HL-60/S4 treated with phorbol 12-myristate 13-acetate at 8.2 ng/mL for 4 days and 3 days (cell line): ENCODE measurements at regions not wholly inside any gene's neighbourhood (a gene's known extent, or its start where the extent isn't known, plus 50 kb on each side); places are given as distances from the start of the nearest gene placed in this dataset.
"Not testable (repeated sequence)": the region's sequence is repeated elsewhere in the genome, so short reads cannot be mapped to it uniquely, and the experiment has no call there.

ENCODE experiments used
- in situ Hi-C: fragments of 300-500 bp; cut with MboI; formaldehyde crosslinking; loops from 2 replicates; pipeline ENCODE4 v1.15.0; 2022; ENCODE audit warnings: low sequenced_read_pairs

- in situ Hi-C loops, result no loop called here
Measured at GRCh38 chr4:129248621-129249020, 152.7 kb downstream of the C4orf33 start.

- in situ Hi-C loops, result no loop called here
Measured at GRCh38 chr4:129254126-129254525, 158.2 kb downstream of the C4orf33 start.

DNA sequence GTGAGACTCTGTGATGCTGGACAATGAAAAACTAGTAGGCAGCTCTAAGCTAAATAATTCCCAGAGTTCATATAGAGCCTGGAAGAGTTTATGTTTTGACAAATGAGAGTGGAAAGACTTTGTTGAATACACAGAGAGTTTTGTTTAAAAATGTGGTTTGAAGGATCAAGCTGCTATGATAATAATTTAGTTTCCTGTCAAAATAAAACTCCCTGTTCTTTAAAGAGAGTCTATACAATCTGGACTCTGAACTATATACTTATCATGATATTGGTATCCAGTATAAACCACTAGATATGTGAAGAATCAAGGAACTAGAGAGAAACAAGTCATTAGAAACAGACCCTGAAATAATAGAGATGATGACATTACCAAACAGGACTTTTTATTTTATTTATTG is 158.6 kb downstream of the C4orf33 start:
- in situ Hi-C loops, result no loop called here

DNA sequence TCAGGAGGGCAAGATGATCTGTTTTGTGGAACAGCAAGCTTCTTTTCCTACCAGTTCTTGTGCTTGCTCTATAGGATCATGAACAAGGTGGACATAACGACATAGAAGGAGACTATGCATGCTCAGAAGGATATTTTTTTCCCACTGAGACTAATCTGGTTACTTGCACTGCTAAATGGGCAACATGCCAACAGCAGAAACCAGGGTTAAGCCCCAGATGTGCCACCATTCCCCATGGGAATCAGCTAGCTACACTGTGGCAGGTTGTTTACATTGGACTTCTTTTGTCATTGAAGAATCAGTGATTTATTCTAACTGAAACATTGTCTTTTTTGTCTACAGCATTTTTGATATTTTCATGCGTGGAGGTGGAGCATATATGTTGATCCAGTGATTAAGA is 165.6 kb downstream of the C4orf33 start:
- in situ Hi-C loops, result no loop called here

GRCh38 chr4:129264008-129264657 is 168.2 kb downstream of the C4orf33 start:
- in situ Hi-C loops, result no loop called here

DNA sequence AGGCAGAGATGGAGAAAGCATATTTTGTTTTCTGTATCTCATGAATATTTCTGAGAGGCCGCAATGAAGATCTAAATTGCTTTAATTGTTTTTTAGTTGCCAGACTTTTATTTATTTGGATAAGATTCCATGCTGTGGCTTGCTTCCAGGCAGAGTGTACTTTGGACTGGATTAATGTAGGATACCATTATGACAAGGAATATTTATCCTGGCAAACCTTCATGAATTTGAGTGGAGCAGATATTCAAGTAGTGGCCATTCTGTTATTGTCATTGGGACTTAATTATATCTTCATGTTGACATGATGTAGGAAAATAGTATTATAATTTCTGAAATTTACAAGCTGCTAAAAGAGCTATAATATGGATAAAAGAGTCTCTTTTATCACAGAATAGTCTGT is 182.9 kb downstream of the C4orf33 start:
- in situ Hi-C loops, result no loop called here

- in situ Hi-C loops, result no loop called here
Measured at GRCh38 chr4:129282293-129282692, 186.3 kb downstream of the C4orf33 start.

- in situ Hi-C loops, result not testable (repeated sequence)
Measured at GRCh38 chr4:129292194-129292593, 196.2 kb downstream of the C4orf33 start.

GRCh38 chr4:129314781-129315180 is 218.8 kb downstream of the C4orf33 start:
- in situ Hi-C loops, result no loop called here

DNA sequence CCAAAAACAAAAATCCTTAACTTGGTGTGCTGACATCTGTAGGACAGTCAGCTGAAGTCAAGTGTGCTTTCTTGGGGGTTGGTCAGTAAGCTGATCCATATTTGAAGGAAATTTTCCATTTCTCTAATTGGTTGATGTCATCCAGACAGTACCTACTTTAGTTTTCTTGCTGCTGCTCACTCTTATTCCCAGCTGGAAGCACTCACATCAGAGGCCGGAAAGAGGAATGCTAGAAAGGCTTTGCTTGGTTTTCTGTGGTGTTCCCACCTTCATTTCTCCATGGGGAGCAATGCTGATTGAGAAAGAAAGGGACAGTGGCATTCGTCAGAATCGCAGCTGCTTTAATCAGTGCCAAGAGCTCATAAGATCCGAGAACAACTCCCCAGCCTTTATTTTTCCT is 227.0 kb downstream of the C4orf33 start:
- in situ Hi-C loops, result no loop called here

GRCh38 chr4:129323658-129324057 is 227.7 kb downstream of the C4orf33 start:
- in situ Hi-C loops, result no loop called here

DNA sequence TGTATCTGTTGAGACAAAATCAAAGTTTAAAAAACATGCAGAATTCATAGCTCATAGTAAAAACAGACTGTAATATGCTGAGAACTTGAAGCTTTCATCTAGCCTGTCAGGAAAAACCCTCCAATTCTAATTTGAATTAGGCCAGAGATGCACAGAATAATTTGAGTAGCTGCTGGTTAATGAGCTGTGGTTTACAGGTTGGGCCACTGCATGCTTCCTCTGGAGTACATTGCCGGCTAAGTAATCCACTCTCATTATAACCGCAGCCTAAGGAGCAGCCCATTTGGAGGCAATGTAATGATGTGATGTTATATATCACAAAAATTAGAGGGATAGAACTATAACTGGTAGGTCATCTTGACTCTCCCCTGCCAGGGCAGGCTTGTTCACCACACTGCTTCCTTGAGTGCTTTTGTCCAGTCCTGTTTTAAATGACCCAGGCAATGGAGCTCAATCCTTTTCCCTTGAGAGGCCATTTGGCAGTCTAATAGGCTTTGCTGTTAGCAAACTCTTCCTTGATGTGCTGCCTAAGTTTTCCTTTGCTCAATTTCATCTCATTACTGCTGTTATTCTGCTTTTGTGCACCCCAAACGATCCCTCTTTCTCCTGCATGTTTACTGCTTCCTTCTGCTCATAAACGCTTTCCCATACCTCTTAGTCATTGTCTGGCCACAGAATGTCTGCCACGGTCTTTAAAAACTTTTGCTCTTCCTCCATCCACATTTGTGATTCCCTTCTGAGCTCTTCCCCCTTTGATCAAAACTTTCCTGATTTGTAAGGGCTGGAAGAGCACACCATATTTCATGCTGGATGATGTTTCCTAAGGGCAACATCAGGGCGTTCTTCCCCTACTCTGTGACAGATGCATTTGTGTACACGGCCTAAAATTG is 230.9 kb downstream of the C4orf33 start:
- in situ Hi-C loops, result no loop called here

DNA sequence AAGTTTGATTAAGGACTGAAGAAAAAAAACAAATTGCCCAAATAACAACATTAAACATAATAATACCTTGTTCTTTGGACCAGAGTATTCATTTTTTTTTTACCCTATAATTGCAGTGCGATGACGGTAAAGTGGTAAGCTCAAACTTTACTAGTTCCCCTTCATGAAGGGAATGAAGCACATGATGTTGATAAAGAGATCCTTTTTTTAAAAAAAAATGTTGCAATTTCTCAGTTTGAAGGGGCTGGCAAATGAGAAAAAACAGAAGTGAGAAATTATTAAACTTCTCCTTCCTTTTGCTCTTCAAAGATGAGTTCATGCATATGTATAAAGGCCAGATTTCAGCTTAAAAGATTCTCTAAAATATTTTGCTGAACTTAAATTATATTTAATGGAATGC is 231.7 kb downstream of the C4orf33 start:
- in situ Hi-C loops, result no loop called here

GRCh38 chr4:129328162-129328561 is 232.2 kb downstream of the C4orf33 start:
- in situ Hi-C loops, result no loop called here

DNA sequence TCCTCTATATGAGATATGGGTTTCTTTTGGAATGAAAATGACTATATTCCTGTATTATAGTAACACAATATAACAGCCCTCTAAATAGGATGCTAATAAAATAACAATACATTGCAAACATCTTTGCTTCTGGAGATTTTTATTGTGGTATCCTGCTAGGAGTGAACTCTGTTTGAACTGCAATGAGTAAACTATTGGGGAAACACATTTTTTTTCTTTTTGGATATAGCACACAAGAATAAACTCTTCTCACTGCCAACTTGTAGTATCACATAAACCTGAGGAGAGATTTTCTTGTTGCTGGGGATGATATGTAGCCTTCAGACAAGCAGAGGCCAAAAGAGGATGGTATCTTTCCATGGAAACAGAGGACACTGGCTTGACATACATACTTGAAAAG is 238.2 kb downstream of the C4orf33 start:
- in situ Hi-C loops, result no loop called here

DNA sequence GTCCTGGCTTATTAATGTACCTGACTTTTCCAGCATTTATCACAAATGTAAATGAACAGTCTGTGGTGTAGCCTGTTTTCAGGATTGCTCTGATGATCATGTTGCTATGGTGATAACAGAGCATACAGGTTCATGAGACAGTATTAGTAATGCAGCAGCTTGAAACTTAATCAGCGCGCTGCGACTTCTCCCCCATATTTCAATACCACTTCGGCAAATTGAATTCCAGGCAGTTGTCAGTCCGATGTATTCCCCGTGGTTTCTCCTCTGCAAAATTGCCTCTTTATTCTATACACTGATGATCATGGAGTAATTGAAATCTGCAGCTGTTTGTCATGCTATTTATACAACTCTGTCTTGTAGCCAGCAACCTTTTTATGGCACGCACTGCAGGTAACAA is 239.3 kb downstream of the C4orf33 start:
- in situ Hi-C loops, result no loop called here

- in situ Hi-C loops, result no loop called here
Measured at GRCh38 chr4:129335818-129336217, 239.9 kb downstream of the C4orf33 start.

- in situ Hi-C loops, result no loop called here
Measured at GRCh38 chr4:129336457-129337227, 240.7 kb downstream of the C4orf33 start.

DNA sequence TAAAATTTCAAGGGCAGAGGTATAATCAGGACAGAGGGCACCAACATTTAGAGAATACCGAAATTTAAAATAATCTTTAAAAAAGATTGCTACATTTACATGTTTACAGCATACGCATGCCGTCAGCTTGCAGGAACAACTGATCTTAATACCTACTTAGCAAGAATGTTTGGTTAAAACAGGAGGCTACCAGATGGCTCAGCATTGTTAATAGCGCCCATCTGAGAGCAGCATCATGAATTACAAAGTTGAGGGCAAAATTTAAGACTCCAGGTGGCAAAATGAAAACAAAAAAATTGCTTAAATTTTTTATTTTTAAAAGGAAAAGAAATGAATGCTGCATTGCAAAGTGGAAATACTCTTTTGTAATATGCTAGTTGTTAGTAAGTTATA is 241.3 kb downstream of the C4orf33 start:
- in situ Hi-C loops, result no loop called here

DNA sequence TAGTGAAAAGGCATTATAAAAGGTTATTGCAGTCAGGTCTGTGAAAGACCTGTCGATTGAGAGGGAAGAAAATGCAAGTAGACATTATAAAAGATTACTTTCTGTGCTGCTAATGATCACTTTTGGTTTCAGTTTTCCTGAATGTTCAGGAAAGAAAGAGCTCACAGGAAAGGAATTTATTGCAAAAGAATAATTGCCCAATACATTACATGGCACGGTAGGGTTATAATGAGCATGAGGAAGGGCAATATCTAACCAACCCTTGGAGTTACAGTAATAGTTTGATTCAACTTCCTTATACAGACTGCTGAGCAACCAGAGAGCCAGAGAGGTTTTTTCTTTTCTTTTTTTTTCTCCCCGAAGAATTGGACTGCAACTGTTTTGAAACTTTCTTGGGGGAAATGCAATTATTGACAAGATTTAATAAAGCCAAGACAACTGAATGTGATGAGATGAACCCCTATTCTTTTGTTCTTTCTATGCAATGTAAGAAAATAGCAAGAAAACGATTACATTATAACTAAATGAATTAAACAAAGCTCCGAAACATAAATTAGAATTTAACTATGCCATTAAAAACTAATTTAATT is 247.0 kb downstream of the C4orf33 start:
- in situ Hi-C loops, result no loop called here

DNA sequence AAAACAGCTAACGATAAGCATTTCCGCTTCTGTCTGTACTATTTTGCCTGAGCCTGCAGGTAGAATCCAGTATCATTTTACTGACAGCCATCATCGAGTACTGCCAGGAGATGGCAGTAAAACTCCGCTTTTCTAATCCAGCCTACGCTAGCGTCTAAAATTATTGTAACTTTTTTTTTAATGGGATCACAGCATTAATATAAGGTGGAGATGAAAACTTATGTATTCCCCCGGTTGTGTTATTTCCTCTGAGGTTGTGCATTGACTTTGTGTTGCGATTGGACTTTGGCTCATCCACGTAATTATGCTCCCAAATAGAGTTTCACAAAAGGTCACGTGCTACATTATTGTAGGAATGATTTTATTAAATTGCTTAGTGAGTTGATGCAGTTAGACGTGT is 248.1 kb downstream of the C4orf33 start:
- in situ Hi-C loops, result no loop called here
